SJCRH30 (cell line): ENCODE measurements at regions not wholly inside any gene's neighbourhood (a gene's known extent, or its start where the extent isn't known, plus 50 kb on each side); places are given as distances from the start of the nearest gene placed in this dataset.
"Not testable (repeated sequence)": the region's sequence is repeated elsewhere in the genome, so short reads cannot be mapped to it uniquely, and the experiment has no call there.

ENCODE experiments used
- DNase-seq, 2 experiments: peaks; one replicate each; pipeline ENCODE4 v3.0.0-alpha.2; 2015 to 2020
- H3K27ac ChIP-seq: fragments of 250-450 bp; sonication (Bioruptor Pico); 2 replicates; pipeline ENCODE4 v1.5.1; 2020; ENCODE audit warnings: mild to moderate bottlenecking, moderate library complexity
- H3K27me3 ChIP-seq: fragments of 250-450 bp; sonication (Bioruptor Pico); 2 replicates; pipeline ENCODE4 v1.5.1; 2020; ENCODE audit warnings: mild to moderate bottlenecking, moderate library complexity
- H3K36me3 ChIP-seq: fragments of 250-450 bp; sonication (Bioruptor Pico); 2 replicates; pipeline ENCODE4 v1.5.1; 2020; ENCODE audit warnings: mild to moderate bottlenecking, moderate library complexity
- H3K4me1 ChIP-seq: fragments of 250-450 bp; sonication (Bioruptor Pico); 2 replicates; pipeline ENCODE4 v1.5.1; 2020; ENCODE audit warnings: mild to moderate bottlenecking, moderate library complexity
- H3K4me3 ChIP-seq: fragments of 250-450 bp; sonication (Bioruptor Pico); 2 replicates; pipeline ENCODE4 v1.5.1; 2020; ENCODE audit warnings: mild to moderate bottlenecking, moderate library complexity
- H3K9me3 ChIP-seq: fragments of 250-450 bp; sonication (Bioruptor Pico); replicated peaks from 2 replicates; pipeline ENCODE4 v1.5.1; 2020; ENCODE audit warnings: mild to moderate bottlenecking, moderate library complexity

- H3K27ac ChIP-seq, H3K4me3 ChIP-seq, H3K9me3 ChIP-seq, H3K4me1 ChIP-seq, DNase-seq, H3K27me3 ChIP-seq, H3K36me3 ChIP-seq: not testable (repeated sequence)
These were observed 520.5 kb upstream of the PFKP start for GRCh38 chr10:2546894-2547293.

- Histone ChIP-seq H3K4me3 (no peak overlapping the region), H3K9me3 (no peaks in the 10 kb centered on the region), H3K4me1 (no peaks in the 10 kb centered on the region), H3K27ac (no peak overlapping the region), H3K27me3 (no peaks in the 10 kb centered on the region), H3K36me3 (no peaks in the 10 kb centered on the region)
- DNase-seq = no peak
These were observed 523.4 kb upstream of the PFKP start for GRCh38 chr10:2543974-2544373.

- no peak for DNase-seq
- Histone ChIP-seq H3K36me3 (no peaks in the 10 kb centered on the region), H3K27ac (no peak overlapping the region), H3K4me3 (no peak overlapping the region), H3K27me3 (no peaks in the 10 kb centered on the region), H3K9me3 (no peaks in the 10 kb centered on the region), H3K4me1 (no peaks in the 10 kb centered on the region)
These were observed 524.0 kb upstream of the PFKP start for GRCh38 chr10:2543142-2543886.

- Histone ChIP-seq H3K27ac (no peak overlapping the region), H3K36me3 (no peaks in the 10 kb centered on the region), H3K4me3 (no peak overlapping the region), H3K27me3 (no peaks in the 10 kb centered on the region), H3K4me1 (no peaks in the 10 kb centered on the region), H3K9me3 (no peaks in the 10 kb centered on the region)
- DNase-seq = no peak
These were observed 526.2 kb upstream of the PFKP start for GRCh38 chr10:2541176-2541575.

GRCh38 chr10:2529945-2530344, 537.4 kb upstream of the PFKP start:
- H3K9me3 ChIP-seq = no peaks in the 10 kb centered on the region
- no peaks in the 10 kb centered on the region for H3K4me1 ChIP-seq
- no peak overlapping the region for H3K27ac ChIP-seq
- no peak overlapping the region for H3K4me3 ChIP-seq
- H3K27me3 ChIP-seq = no peaks in the 10 kb centered on the region
- no peaks in the 10 kb centered on the region for H3K36me3 ChIP-seq
- DNase-seq = no peak

- no peaks in the 10 kb centered on the region for H3K9me3 ChIP-seq
- H3K27me3 ChIP-seq = no peaks in the 10 kb centered on the region
- H3K27ac ChIP-seq = no peak overlapping the region
- no peaks in the 10 kb centered on the region for H3K4me1 ChIP-seq
- H3K4me3 ChIP-seq = no peak overlapping the region
- H3K36me3 ChIP-seq = no peaks in the 10 kb centered on the region
- no peak for DNase-seq
These were observed 541.6 kb upstream of the PFKP start for GRCh38 chr10:2525781-2526180.

GRCh38 chr10:2519139-2519538, 548.2 kb upstream of the PFKP start:
- Histone ChIP-seq H3K9me3 (no peaks in the 10 kb centered on the region), H3K4me1 (no peaks in the 10 kb centered on the region), H3K27ac (no peak overlapping the region), H3K4me3 (no peak overlapping the region), H3K36me3 (no peaks in the 10 kb centered on the region), H3K27me3 (no peaks in the 10 kb centered on the region)
- DNase-seq = no peak

GRCh38 chr10:2509081-2509531, 558.2 kb upstream of the PFKP start:
- DNase-seq = peak in 1 of 2 experiments; percentile 23
- Histone ChIP-seq H3K4me3 (no peak overlapping the region), H3K4me1 (no peaks in the 10 kb centered on the region; the same call in 1 of the 2 replicates), H3K27me3 (no peaks in the 10 kb centered on the region), H3K27ac (no peak overlapping the region), H3K36me3 (no peaks in the 10 kb centered on the region), H3K9me3 (no peaks in the 10 kb centered on the region)

- H3K27ac ChIP-seq, H3K4me1 ChIP-seq, DNase-seq, H3K27me3 ChIP-seq, H3K4me3 ChIP-seq, H3K9me3 ChIP-seq, H3K36me3 ChIP-seq: not testable (repeated sequence)
These were observed 565.9 kb upstream of the PFKP start for GRCh38 chr10:2501366-2501940.

GRCh38 chr10:2494399-2494798, 572.9 kb upstream of the PFKP start:
- no peaks in the 10 kb centered on the region for H3K4me1 ChIP-seq
- H3K4me3 ChIP-seq = no peak overlapping the region
- no peaks in the 10 kb centered on the region for H3K36me3 ChIP-seq
- DNase-seq = no peak
- no peaks in the 10 kb centered on the region for H3K9me3 ChIP-seq
- no peaks in the 10 kb centered on the region for H3K27me3 ChIP-seq
- no peak overlapping the region for H3K27ac ChIP-seq

- no peak overlapping the region for H3K4me3 ChIP-seq
- H3K9me3 ChIP-seq = no peaks in the 10 kb centered on the region
- H3K4me1 ChIP-seq = no peaks in the 10 kb centered on the region
- DNase-seq = no peak
- no peaks in the 10 kb centered on the region for H3K27me3 ChIP-seq
- no peak overlapping the region for H3K27ac ChIP-seq
- no peaks in the 10 kb centered on the region for H3K36me3 ChIP-seq
These were observed 578.8 kb upstream of the PFKP start for GRCh38 chr10:2488446-2489005.

- Histone ChIP-seq H3K4me3 (no peak overlapping the region), H3K4me1 (no peaks in the 10 kb centered on the region), H3K9me3 (no peaks in the 10 kb centered on the region), H3K36me3 (no peaks in the 10 kb centered on the region), H3K27me3 (no peaks in the 10 kb centered on the region), H3K27ac (no peak overlapping the region)
- no peak for DNase-seq
These were observed 579.4 kb upstream of the PFKP start for GRCh38 chr10:2487921-2488320.

GRCh38 chr10:2478656-2479055, 588.7 kb upstream of the PFKP start:
- H3K36me3 ChIP-seq = no peaks in the 10 kb centered on the region
- H3K9me3 ChIP-seq = no peaks in the 10 kb centered on the region
- no peak overlapping the region for H3K4me3 ChIP-seq
- H3K4me1 ChIP-seq = no peaks in the 10 kb centered on the region
- no peak overlapping the region for H3K27ac ChIP-seq
- no peak for DNase-seq
- H3K27me3 ChIP-seq = no peaks in the 10 kb centered on the region

GRCh38 chr10:2476812-2477553, 590.4 kb upstream of the PFKP start:
- no peaks in the 10 kb centered on the region for H3K36me3 ChIP-seq
- no peaks in the 10 kb centered on the region for H3K27me3 ChIP-seq
- H3K9me3 ChIP-seq = no peaks in the 10 kb centered on the region

GRCh38 chr10:2476218-2476811, 591.0 kb upstream of the PFKP start:
- Histone ChIP-seq H3K9me3 (no peaks in the 10 kb centered on the region), H3K4me3 (no peak overlapping the region), H3K4me1 (no peaks in the 10 kb centered on the region), H3K36me3 (no peaks in the 10 kb centered on the region), H3K27me3 (no peaks in the 10 kb centered on the region), H3K27ac (no peak overlapping the region)
- DNase-seq = no peak

More at GRCh38 chr10:2476812-2477553, 590.4 kb upstream of the PFKP start:
- H3K4me1 ChIP-seq = no peaks in the 10 kb centered on the region
- DNase-seq = no peak
- no peak overlapping the region for H3K4me3 ChIP-seq
- no peak overlapping the region for H3K27ac ChIP-seq
